ENCODE measurements at regions not wholly inside any gene's neighbourhood (a gene's known extent, or its start where the extent isn't known, plus 50 kb on each side); places are given as distances from the start of the nearest gene placed in this dataset.

GRCh38 chr19:30924670-30925069 lies 424.6 kb downstream of the TSHZ3 start:
- Histone ChIP-seq H3K27me3 (replicated peaks; ENCODE audit: control insufficient read depth, insufficient read depth, low read length) (no peaks in the 10 kb centered on the region), H3K36me3 (ENCODE audit: control insufficient read depth, insufficient read depth, low read length) (no peaks in the 10 kb centered on the region), H3K4me3 (replicated peaks; ENCODE audit: low read depth, low read length) (no peak overlapping the region)
- TF ChIP-seq CTCF (IDR thresholded peaks at IDR 0.05; ENCODE audit: insufficient read depth, low read length, poor library complexity, severe bottlenecking): no peak
- DNase-seq (ENCODE audit: extremely low read depth, insufficient read length): no peak

GRCh38 chr19:30924069-30924636 lies 425.1 kb downstream of the TSHZ3 start:
- no peak for TF ChIP-seq CTCF (IDR thresholded peaks at IDR 0.05; ENCODE audit: insufficient read depth, low read length, poor library complexity, severe bottlenecking)

GRCh38 chr19:30923621-30924020 lies 425.6 kb downstream of the TSHZ3 start:
- Histone ChIP-seq H3K36me3 (ENCODE audit: control insufficient read depth, insufficient read depth, low read length) (no peaks in the 10 kb centered on the region), H3K4me3 (replicated peaks; ENCODE audit: low read depth, low read length) (no peak overlapping the region), H3K27me3 (replicated peaks; ENCODE audit: control insufficient read depth, insufficient read depth, low read length) (no peaks in the 10 kb centered on the region)
- no peak for DNase-seq (ENCODE audit: extremely low read depth, insufficient read length)
- TF ChIP-seq CTCF (IDR thresholded peaks at IDR 0.05; ENCODE audit: insufficient read depth, low read length, poor library complexity, severe bottlenecking): no peak

More at GRCh38 chr19:30924069-30924636, 425.1 kb downstream of the TSHZ3 start:
- DNase-seq (ENCODE audit: extremely low read depth, insufficient read length): no peak
- Histone ChIP-seq H3K4me3 (replicated peaks; ENCODE audit: low read depth, low read length) (no peak overlapping the region), H3K36me3 (ENCODE audit: control insufficient read depth, insufficient read depth, low read length) (no peaks in the 10 kb centered on the region), H3K27me3 (replicated peaks; ENCODE audit: control insufficient read depth, insufficient read depth, low read length) (no peaks in the 10 kb centered on the region)

- Histone ChIP-seq H3K27me3 (replicated peaks; ENCODE audit: control insufficient read depth, insufficient read depth, low read length) (no peaks in the 10 kb centered on the region), H3K4me3 (replicated peaks; ENCODE audit: low read depth, low read length) (no peak overlapping the region), H3K36me3 (ENCODE audit: control insufficient read depth, insufficient read depth, low read length) (no peaks in the 10 kb centered on the region)
- no peak for TF ChIP-seq CTCF (IDR thresholded peaks at IDR 0.05; ENCODE audit: insufficient read depth, low read length, poor library complexity, severe bottlenecking)
- no peak for DNase-seq (ENCODE audit: extremely low read depth, insufficient read length)
These were observed 426.1 kb downstream of the TSHZ3 start for GRCh38 chr19:30923096-30923495.

GRCh38 chr19:30920222-30920621 lies 429.0 kb downstream of the TSHZ3 start:
- Histone ChIP-seq H3K4me3 (replicated peaks; ENCODE audit: low read depth, low read length) (no peak overlapping the region), H3K27me3 (replicated peaks; ENCODE audit: control insufficient read depth, insufficient read depth, low read length) (no peaks in the 10 kb centered on the region), H3K36me3 (ENCODE audit: control insufficient read depth, insufficient read depth, low read length) (no peaks in the 10 kb centered on the region)
- no peak for TF ChIP-seq CTCF (IDR thresholded peaks at IDR 0.05; ENCODE audit: insufficient read depth, low read length, poor library complexity, severe bottlenecking)
- no peak for DNase-seq (ENCODE audit: extremely low read depth, insufficient read length)

- Histone ChIP-seq H3K4me3 (replicated peaks; ENCODE audit: low read depth, low read length) (no peak overlapping the region), H3K27me3 (replicated peaks; ENCODE audit: control insufficient read depth, insufficient read depth, low read length) (no peaks in the 10 kb centered on the region), H3K36me3 (ENCODE audit: control insufficient read depth, insufficient read depth, low read length) (no peaks in the 10 kb centered on the region)
- TF ChIP-seq CTCF (IDR thresholded peaks at IDR 0.05; ENCODE audit: insufficient read depth, low read length, poor library complexity, severe bottlenecking): no peak
- DNase-seq (ENCODE audit: extremely low read depth, insufficient read length): no peak
These were observed 429.5 kb downstream of the TSHZ3 start for GRCh38 chr19:30919737-30920136.
